GM23338 (cell line): ENCODE measurements at regions not wholly inside any gene's neighbourhood (a gene's known extent, or its start where the extent isn't known, plus 50 kb on each side); places are given as distances from the start of the nearest gene placed in this dataset.
"Not testable (repeated sequence)": the region's sequence is repeated elsewhere in the genome, so short reads cannot be mapped to it uniquely, and the experiment has no call there.

ENCODE experiments used
- ATAC-seq: fragments of 200-7000 bp; cut with Tn5 transposase; 3 replicates; pipeline ENCODE4 v1.9.1; 2020
- DNase-seq: peaks from one replicate; pipeline ENCODE4 v3.0.0-alpha.2; 2015; ENCODE audit warnings: low spot score
- H2AFZ ChIP-seq: fragments of 200-600 bp; sonication (generic); 2 replicates; pipeline ENCODE4 v1.8.0; 2016; ENCODE audit warnings: antibody characterized with exemption, mild to moderate bottlenecking, moderate library complexity
- H3F3A ChIP-seq: fragments of 200-600 bp; sonication (generic); replicated peaks from 2 replicates; pipeline ENCODE4 v1.8.0; 2017; ENCODE audit warnings: antibody characterized with exemption, mixed run types, low read depth
- H3K27ac ChIP-seq: fragments of 200-600 bp; sonication (generic); 2 replicates; pipeline ENCODE4 v1.6.1; 2016; ENCODE audit warnings: low read depth
- H3K27me3 ChIP-seq: fragments of 200-600 bp; sonication (generic); 2 replicates; pipeline ENCODE4 v1.8.0; 2016; ENCODE audit warnings: mild to moderate bottlenecking, mixed run types, moderate library complexity; ENCODE audit not compliant: insufficient read depth
- H3K36me3 ChIP-seq: fragments of 200-600 bp; sonication (generic); 2 replicates; pipeline ENCODE4 v1.8.0; 2016; ENCODE audit warnings: mild to moderate bottlenecking; ENCODE audit not compliant: insufficient read depth
- H3K4me1 ChIP-seq: fragments of 200-600 bp; sonication (generic); 2 replicates; pipeline ENCODE4 v1.8.0; 2016; ENCODE audit warnings: mild to moderate bottlenecking, moderate library complexity; ENCODE audit not compliant: insufficient read depth
- H3K4me2 ChIP-seq: fragments of 200-600 bp; sonication (generic); 2 replicates; pipeline ENCODE4 v1.7.1; 2017; ENCODE audit warnings: mixed run types
- H3K4me3 ChIP-seq: fragments of 200-600 bp; sonication (generic); 2 replicates; pipeline ENCODE4 v1.6.1; 2016; ENCODE audit warnings: mixed run types
- H3K79me2 ChIP-seq: fragments of 200-600 bp; sonication (generic); replicated peaks from 2 replicates; pipeline ENCODE4 v1.8.0; 2017; ENCODE audit warnings: mild to moderate bottlenecking; ENCODE audit not compliant: insufficient read depth
- H3K9me2 ChIP-seq: fragments of 200-600 bp; sonication (generic); 2 replicates; pipeline ENCODE4 v1.8.0; 2017; ENCODE audit not compliant: insufficient read depth
- H4K20me1 ChIP-seq: fragments of 200-600 bp; sonication (generic); replicated peaks from 2 replicates; pipeline ENCODE4 v1.8.0; 2017; ENCODE audit warnings: mild to moderate bottlenecking; ENCODE audit not compliant: insufficient read depth
- H3K27ac Mint-ChIP-seq: 2 replicates; pipeline ENCODE4 v1.8.0; 2020; ENCODE audit warnings: inconsistent platforms, mild to moderate bottlenecking, moderate library complexity, mixed read lengths
- H3K27me3 Mint-ChIP-seq: 3 replicates; pipeline ENCODE4 v1.8.0; 2022; ENCODE audit warnings: low read depth, mild to moderate bottlenecking, moderate library complexity, mixed read lengths, inconsistent platforms; ENCODE audit not compliant: insufficient read depth, poor library complexity
- H3K36me3 Mint-ChIP-seq: 3 replicates; pipeline ENCODE4 v1.8.0; 2021; ENCODE audit warnings: low read depth, mild to moderate bottlenecking, inconsistent platforms, moderate library complexity, mixed read lengths
- H3K4me1 Mint-ChIP-seq: 3 replicates; pipeline ENCODE4 v1.8.0; 2020; ENCODE audit warnings: mild to moderate bottlenecking, inconsistent platforms, mixed read lengths
- H3K4me3 Mint-ChIP-seq: 3 replicates; pipeline ENCODE4 v1.8.0; 2021; ENCODE audit warnings: moderate library complexity, mild to moderate bottlenecking, inconsistent platforms, mixed read lengths
- H3K9me3 Mint-ChIP-seq: 3 replicates; pipeline ENCODE4 v1.8.0; 2020; ENCODE audit warnings: moderate library complexity, mild to moderate bottlenecking, inconsistent platforms, mixed read lengths
- CREB1 ChIP-seq: fragments of 250-450 bp; sonication (Bioruptor Pico); IDR thresholded peaks from 2 replicates; pipeline ENCODE4 v1.5.0; 2020; ENCODE audit warnings: low read depth, mild to moderate bottlenecking, moderate library complexity
- EZH2 ChIP-seq: fragments of 200-600 bp; sonication (generic); IDR thresholded peaks from one replicate; pipeline ENCODE4 v1.8.0; 2017; ENCODE audit warnings: antibody characterized with exemption, mild to moderate bottlenecking, low read depth; ENCODE audit not compliant: unreplicated experiment
- EZH2phosphoT487 ChIP-seq: fragments of 200-600 bp; sonication (generic); IDR thresholded peaks from one replicate; pipeline ENCODE4 v1.8.1; 2018; ENCODE audit warnings: antibody characterized with exemption; ENCODE audit not compliant: unreplicated experiment
- JUNB ChIP-seq: IDR thresholded peaks from one replicate; pipeline ENCODE4 v1.6.1; 2016; ENCODE audit warnings: antibody characterized with exemption; ENCODE audit not compliant: unreplicated experiment
- POLR2AphosphoS5 ChIP-seq: IDR thresholded peaks from 2 replicates; pipeline ENCODE4 v1.6.1; 2016; ENCODE audit warnings: antibody characterized with exemption, low read depth
- STAT1 ChIP-seq: IDR thresholded peaks from one replicate; pipeline ENCODE4 v1.6.1; 2016; ENCODE audit warnings: antibody characterized with exemption; ENCODE audit not compliant: unreplicated experiment
- ZNF114 ChIP-seq: fragments of 250-450 bp; sonication (Bioruptor Pico); IDR thresholded peaks from 2 replicates; pipeline ENCODE4 v1.5.0; 2020; ENCODE audit warnings: mild to moderate bottlenecking, moderate library complexity
- ZNF331 ChIP-seq: fragments of 250-450 bp; sonication (Bioruptor Pico); IDR thresholded peaks from 2 replicates; pipeline ENCODE4 v1.5.0; 2020; ENCODE audit warnings: low read depth, mild to moderate bottlenecking, moderate library complexity
- ZNF462 ChIP-seq: fragments of 250-450 bp; sonication (Bioruptor Pico); IDR thresholded peaks from 2 replicates; pipeline ENCODE4 v1.5.0; 2020; ENCODE audit warnings: mild to moderate bottlenecking, moderate library complexity
- TF ChIP-seq, protein P1 (sequence below), 2 experiments: fragments of 200-600 bp in 1 of 2; sonication (generic) in 1 of 2; conservative IDR thresholded peaks; 2 replicates each; pipeline versions ENCODE4 v1.5.1 to v1.6.1; 2016 to 2017; ENCODE audit warnings: antibody characterized with exemption in 2 of 2, low read depth in 2 of 2, mild to moderate bottlenecking in 2 of 2, moderate library complexity in 1 of 2
- TF ChIP-seq, protein P2 (sequence below): IDR thresholded peaks from one replicate; pipeline ENCODE4 v1.6.1; 2018; ENCODE audit warnings: antibody characterized with exemption; ENCODE audit not compliant: unreplicated experiment

- not testable (repeated sequence) for H3K27me3 ChIP-seq, H3K79me2 ChIP-seq, H3K4me2 ChIP-seq, DNase-seq, H3K27me3 Mint-ChIP-seq, H3K27ac Mint-ChIP-seq, H3K27ac ChIP-seq, H3K4me3 ChIP-seq, H3K4me3 Mint-ChIP-seq, H3K4me1 ChIP-seq, H3K36me3 Mint-ChIP-seq, H4K20me1 ChIP-seq, H3K9me3 Mint-ChIP-seq, H3F3A ChIP-seq, H2AFZ ChIP-seq, ATAC-seq, H3K36me3 ChIP-seq
- peaks cover 22% of the 10 kb centered on the region for H3K4me1 Mint-ChIP-seq
- H3K9me2 ChIP-seq: peaks cover 14% of the 10 kb centered on the region
Observed at GRCh38 chr1:30517241-30517640, 206.1 kb downstream of the MATN1 start.

GRCh38 chr1:30516485-30516858 lies 206.9 kb downstream of the MATN1 start:
- H3K27me3 Mint-ChIP-seq: no peaks in the 10 kb centered on the region
- H3K4me1 ChIP-seq: no peaks in the 10 kb centered on the region
- no peaks in the 10 kb centered on the region for H3K79me2 ChIP-seq
- no peak overlapping the region for H2AFZ ChIP-seq
- H3K27me3 ChIP-seq: no peaks in the 10 kb centered on the region
- no peaks in the 10 kb centered on the region; the same call in 2 of the 3 replicates for H3K9me3 Mint-ChIP-seq
- no peaks in the 10 kb centered on the region for H3K36me3 ChIP-seq
- no peaks in the 10 kb centered on the region for H3K36me3 Mint-ChIP-seq
- no peak for TF ChIP-seq JUNB
- TF ChIP-seq, protein P1, sequence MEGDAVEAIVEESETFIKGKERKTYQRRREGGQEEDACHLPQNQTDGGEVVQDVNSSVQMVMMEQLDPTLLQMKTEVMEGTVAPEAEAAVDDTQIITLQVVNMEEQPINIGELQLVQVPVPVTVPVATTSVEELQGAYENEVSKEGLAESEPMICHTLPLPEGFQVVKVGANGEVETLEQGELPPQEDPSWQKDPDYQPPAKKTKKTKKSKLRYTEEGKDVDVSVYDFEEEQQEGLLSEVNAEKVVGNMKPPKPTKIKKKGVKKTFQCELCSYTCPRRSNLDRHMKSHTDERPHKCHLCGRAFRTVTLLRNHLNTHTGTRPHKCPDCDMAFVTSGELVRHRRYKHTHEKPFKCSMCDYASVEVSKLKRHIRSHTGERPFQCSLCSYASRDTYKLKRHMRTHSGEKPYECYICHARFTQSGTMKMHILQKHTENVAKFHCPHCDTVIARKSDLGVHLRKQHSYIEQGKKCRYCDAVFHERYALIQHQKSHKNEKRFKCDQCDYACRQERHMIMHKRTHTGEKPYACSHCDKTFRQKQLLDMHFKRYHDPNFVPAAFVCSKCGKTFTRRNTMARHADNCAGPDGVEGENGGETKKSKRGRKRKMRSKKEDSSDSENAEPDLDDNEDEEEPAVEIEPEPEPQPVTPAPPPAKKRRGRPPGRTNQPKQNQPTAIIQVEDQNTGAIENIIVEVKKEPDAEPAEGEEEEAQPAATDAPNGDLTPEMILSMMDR (conservative IDR thresholded peaks at IDR 0.05; ENCODE audit: low read depth in 2 of 2): no peak
- TF ChIP-seq, protein P2, sequence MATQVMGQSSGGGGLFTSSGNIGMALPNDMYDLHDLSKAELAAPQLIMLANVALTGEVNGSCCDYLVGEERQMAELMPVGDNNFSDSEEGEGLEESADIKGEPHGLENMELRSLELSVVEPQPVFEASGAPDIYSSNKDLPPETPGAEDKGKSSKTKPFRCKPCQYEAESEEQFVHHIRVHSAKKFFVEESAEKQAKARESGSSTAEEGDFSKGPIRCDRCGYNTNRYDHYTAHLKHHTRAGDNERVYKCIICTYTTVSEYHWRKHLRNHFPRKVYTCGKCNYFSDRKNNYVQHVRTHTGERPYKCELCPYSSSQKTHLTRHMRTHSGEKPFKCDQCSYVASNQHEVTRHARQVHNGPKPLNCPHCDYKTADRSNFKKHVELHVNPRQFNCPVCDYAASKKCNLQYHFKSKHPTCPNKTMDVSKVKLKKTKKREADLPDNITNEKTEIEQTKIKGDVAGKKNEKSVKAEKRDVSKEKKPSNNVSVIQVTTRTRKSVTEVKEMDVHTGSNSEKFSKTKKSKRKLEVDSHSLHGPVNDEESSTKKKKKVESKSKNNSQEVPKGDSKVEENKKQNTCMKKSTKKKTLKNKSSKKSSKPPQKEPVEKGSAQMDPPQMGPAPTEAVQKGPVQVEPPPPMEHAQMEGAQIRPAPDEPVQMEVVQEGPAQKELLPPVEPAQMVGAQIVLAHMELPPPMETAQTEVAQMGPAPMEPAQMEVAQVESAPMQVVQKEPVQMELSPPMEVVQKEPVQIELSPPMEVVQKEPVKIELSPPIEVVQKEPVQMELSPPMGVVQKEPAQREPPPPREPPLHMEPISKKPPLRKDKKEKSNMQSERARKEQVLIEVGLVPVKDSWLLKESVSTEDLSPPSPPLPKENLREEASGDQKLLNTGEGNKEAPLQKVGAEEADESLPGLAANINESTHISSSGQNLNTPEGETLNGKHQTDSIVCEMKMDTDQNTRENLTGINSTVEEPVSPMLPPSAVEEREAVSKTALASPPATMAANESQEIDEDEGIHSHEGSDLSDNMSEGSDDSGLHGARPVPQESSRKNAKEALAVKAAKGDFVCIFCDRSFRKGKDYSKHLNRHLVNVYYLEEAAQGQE: no peak
- no peak for TF ChIP-seq ZNF114 (CRISPR knock-in tag)
- no peak for TF ChIP-seq POLR2AphosphoS5
- no peak for TF ChIP-seq CREB1 (CRISPR knock-in tag)
- TF ChIP-seq EZH2phosphoT487: no peak
- no peak for TF ChIP-seq ZNF331 (CRISPR knock-in tag)
- no peak for TF ChIP-seq EZH2
- no peak for TF ChIP-seq ZNF462 (CRISPR knock-in tag)
- no peak for TF ChIP-seq STAT1
- ATAC-seq (no peak), DNase-seq (no peak)
- no peaks in the 10 kb centered on the region for H3F3A ChIP-seq
- H3K27ac ChIP-seq: no peak overlapping the region
- no peak overlapping the region for H3K4me2 ChIP-seq
- no peak overlapping the region for H3K4me3 Mint-ChIP-seq
- no peaks in the 10 kb centered on the region for H4K20me1 ChIP-seq
- no peak overlapping the region for H3K4me3 ChIP-seq
- no peak overlapping the region for H3K27ac Mint-ChIP-seq
- peaks cover 14% of the 10 kb centered on the region for H3K9me2 ChIP-seq
- H3K4me1 Mint-ChIP-seq: peaks cover 28% of the 10 kb centered on the region
